ENCODE measurements at regions not wholly inside any gene's neighbourhood (a gene's known extent, or its start where the extent isn't known, plus 50 kb on each side); places are given as distances from the start of the nearest gene placed in this dataset.

DNA sequence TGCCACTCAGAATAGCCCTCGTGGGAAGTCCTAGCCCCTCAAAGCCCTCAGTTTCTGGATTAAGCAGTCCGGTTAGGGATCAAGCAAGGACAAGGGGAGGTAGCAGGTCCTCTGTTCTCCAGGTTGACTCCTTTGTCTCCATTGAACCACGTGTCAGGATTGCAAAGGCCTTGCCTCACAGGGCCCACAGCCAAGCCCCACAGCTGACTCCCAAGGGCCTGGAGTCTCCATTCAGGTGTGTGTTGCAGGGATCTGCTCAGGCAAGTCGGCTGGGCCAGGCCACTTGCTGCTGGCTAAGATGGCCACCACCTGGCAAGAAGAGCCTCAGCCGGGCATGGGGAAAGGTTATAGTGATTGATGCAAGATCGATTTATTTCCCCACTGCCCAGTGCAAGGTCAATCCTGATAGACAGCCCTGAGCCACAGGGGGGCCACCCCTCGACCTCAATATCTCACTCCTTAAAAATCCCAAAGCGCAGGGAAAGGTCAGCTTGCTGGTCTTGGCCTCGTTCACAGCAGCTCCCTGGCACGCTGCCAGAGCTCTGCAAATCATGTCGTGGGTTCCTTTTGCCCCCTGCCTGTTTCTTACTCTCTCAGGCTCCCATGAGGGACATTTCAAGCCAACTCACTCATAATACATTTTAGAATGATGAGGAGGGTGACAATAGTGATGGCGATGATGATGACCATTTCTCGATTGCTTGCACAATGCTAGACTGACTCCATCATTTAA, 75.9 kb downstream of the EDN3 start:
- peaks cover 8% of the 10 kb centered on the region; the same call in 1 of the 2 replicates for H3K27me3 ChIP-seq (ENCODE audit: insufficient read depth, low read length)
- H3K4me1 ChIP-seq (ENCODE audit: insufficient read depth, low read length) = no peaks in the 10 kb centered on the region
- H3K27ac ChIP-seq (ENCODE audit: low read length) = no peak overlapping the region
- no peak overlapping the region for H3K4me3 ChIP-seq (ENCODE audit: low read length)
- no peaks in the 10 kb centered on the region for H3K36me3 ChIP-seq (ENCODE audit: insufficient read depth, low read depth, low read length)
- no peak overlapping the region for H3K9ac ChIP-seq (ENCODE audit: low read depth, low read length)
- H3K9me3 ChIP-seq (ENCODE audit: insufficient read depth, low read depth, low read length) = no peaks in the 10 kb centered on the region

DNA sequence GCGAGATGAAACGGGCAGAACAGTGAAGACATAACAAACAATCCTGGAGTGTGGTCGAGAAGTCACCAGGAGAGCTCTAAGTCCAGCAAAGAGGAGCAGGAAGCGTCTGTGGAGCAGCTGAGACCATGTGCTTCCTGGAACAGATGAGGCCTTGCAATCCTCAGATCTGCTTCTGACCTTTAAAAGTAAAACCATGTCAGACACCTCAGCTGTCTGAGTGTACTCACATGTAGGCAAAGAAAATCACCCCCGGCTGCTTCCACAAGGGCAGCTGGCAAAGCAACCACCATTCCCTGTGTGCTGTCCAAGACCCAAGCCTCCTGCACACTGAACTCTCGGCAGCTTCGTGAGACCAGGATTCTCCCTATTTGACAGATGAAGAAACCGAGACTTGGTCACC, 76.6 kb downstream of the EDN3 start:
- Histone ChIP-seq H3K9me3 (ENCODE audit: insufficient read depth, low read depth, low read length) (no peaks in the 10 kb centered on the region), H3K9ac (ENCODE audit: low read depth, low read length) (no peak overlapping the region), H3K27ac (ENCODE audit: low read length) (no peak overlapping the region), H3K36me3 (ENCODE audit: insufficient read depth, low read depth, low read length) (no peaks in the 10 kb centered on the region), H3K27me3 (ENCODE audit: insufficient read depth, low read length) (peaks cover 8% of the 10 kb centered on the region; the same call in 1 of the 2 replicates), H3K4me1 (ENCODE audit: insufficient read depth, low read length) (no peaks in the 10 kb centered on the region), H3K4me3 (ENCODE audit: low read length) (no peak overlapping the region)

DNA sequence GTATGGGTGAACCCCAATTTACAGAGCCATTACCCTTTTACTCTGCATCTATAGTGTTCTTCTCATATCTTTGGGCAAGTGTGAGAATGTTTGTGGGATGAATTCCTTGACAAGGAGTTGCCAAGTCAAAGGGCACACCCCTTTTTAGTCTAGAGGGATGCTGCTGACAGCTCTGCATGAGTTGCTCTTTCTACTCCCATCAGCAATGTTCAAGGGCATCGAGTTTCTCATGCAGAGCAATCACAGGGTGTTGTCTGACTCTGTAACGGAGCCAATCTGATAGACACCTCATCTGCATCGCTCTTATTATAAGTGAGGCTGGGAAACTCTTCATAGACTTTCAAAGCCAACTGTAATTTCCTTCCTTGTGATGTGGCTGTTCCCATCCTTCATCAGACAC, 77.4 kb downstream of the EDN3 start:
- Histone ChIP-seq H3K4me3 (ENCODE audit: low read length) (no peak overlapping the region), H3K9me3 (ENCODE audit: insufficient read depth, low read depth, low read length) (no peaks in the 10 kb centered on the region), H3K9ac (ENCODE audit: low read depth, low read length) (no peak overlapping the region), H3K4me1 (ENCODE audit: insufficient read depth, low read length) (no peaks in the 10 kb centered on the region), H3K27me3 (ENCODE audit: insufficient read depth, low read length) (peaks cover 8% of the 10 kb centered on the region; the same call in 1 of the 2 replicates), H3K36me3 (ENCODE audit: insufficient read depth, low read depth, low read length) (no peaks in the 10 kb centered on the region), H3K27ac (ENCODE audit: low read length) (no peak overlapping the region)

DNA sequence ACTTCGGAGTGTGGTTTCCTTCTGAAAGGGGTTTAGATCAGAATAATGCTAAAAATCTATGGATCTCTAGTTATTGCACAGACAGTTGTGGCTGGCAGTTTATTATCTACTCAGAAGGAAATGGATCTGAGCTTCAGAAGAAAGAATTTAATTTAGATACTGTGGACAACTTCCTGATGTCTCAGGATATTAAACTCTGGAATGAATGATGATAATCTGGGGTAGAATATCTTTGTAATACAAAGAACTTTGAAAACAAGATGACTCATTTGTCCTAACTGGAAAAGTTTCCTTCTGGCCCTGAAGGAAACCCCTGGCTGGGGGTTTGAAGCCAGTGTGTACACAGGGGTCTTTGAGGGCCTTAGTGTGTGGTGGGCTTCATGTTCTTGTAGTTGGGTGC, 78.0 kb downstream of the EDN3 start:
- Histone ChIP-seq H3K36me3 (ENCODE audit: insufficient read depth, low read depth, low read length) (no peaks in the 10 kb centered on the region), H3K4me1 (ENCODE audit: insufficient read depth, low read length) (no peaks in the 10 kb centered on the region), H3K9me3 (ENCODE audit: insufficient read depth, low read depth, low read length) (no peaks in the 10 kb centered on the region), H3K9ac (ENCODE audit: low read depth, low read length) (no peak overlapping the region), H3K27ac (ENCODE audit: low read length) (no peak overlapping the region), H3K4me3 (ENCODE audit: low read length) (no peak overlapping the region), H3K27me3 (ENCODE audit: insufficient read depth, low read length) (peaks cover 4% of the 10 kb centered on the region; the same call in 1 of the 2 replicates)

DNA sequence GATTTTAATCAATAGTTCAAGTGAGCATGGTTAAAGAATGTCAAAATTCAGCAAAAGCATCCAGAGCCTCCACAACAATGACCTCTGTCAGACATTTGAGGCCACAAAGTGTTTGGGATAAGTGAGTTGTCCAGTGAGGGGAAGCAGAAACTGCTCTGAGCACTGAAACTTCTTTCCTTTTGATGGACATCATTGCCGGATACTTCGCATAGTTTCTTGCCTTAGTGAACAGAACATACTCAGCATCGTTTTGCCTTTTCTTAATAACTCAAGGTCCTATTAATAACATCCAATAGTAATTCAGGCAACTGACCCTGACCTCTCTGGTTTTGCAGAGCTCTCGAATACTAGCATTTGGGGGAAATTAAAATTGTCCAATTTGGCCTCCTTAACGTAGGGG, 78.6 kb downstream of the EDN3 start:
- Histone ChIP-seq H3K27me3 (ENCODE audit: insufficient read depth, low read length) (0 out of 2 replicates have a peak, but pooled peaks cover 3% of the 10 kb centered on the region), H3K4me1 (ENCODE audit: insufficient read depth, low read length) (no peaks in the 10 kb centered on the region), H3K4me3 (ENCODE audit: low read length) (no peak overlapping the region), H3K9me3 (ENCODE audit: insufficient read depth, low read depth, low read length) (no peaks in the 10 kb centered on the region), H3K27ac (ENCODE audit: low read length) (no peak overlapping the region), H3K36me3 (ENCODE audit: insufficient read depth, low read depth, low read length) (no peaks in the 10 kb centered on the region), H3K9ac (ENCODE audit: low read depth, low read length) (no peak overlapping the region)

DNA sequence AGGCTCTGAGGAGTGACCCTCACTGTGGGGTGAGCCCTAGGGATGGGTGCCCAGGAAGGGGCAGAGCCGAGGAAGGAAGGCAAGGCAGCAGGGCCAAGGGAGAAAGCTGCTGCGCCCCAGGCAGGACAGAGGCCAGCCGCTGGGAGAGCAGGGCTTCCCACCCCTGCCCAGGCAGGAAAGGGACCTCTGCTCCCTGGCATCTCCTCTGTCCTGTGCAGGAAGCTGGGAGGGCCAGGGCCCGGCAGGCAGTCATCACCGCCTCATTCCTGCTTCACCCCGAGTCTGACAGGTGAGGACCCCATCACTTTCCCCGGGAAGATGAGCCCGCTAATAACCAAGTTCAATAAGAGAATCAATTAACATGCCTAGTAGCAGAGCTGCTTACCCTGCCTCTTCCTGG, 81.3 kb downstream of the EDN3 start:
- H3K4me3 ChIP-seq (ENCODE audit: low read length) = no peak overlapping the region
- no peak overlapping the region for H3K27ac ChIP-seq (ENCODE audit: low read length)
- H3K36me3 ChIP-seq (ENCODE audit: insufficient read depth, low read depth, low read length) = no peaks in the 10 kb centered on the region
- peaks cover 19% of the 10 kb centered on the region for H3K27me3 ChIP-seq (ENCODE audit: insufficient read depth, low read length)
- no peaks in the 10 kb centered on the region for H3K9me3 ChIP-seq (ENCODE audit: insufficient read depth, low read depth, low read length)
- no peaks in the 10 kb centered on the region for H3K4me1 ChIP-seq (ENCODE audit: insufficient read depth, low read length)
- no peak overlapping the region for H3K9ac ChIP-seq (ENCODE audit: low read depth, low read length)

DNA sequence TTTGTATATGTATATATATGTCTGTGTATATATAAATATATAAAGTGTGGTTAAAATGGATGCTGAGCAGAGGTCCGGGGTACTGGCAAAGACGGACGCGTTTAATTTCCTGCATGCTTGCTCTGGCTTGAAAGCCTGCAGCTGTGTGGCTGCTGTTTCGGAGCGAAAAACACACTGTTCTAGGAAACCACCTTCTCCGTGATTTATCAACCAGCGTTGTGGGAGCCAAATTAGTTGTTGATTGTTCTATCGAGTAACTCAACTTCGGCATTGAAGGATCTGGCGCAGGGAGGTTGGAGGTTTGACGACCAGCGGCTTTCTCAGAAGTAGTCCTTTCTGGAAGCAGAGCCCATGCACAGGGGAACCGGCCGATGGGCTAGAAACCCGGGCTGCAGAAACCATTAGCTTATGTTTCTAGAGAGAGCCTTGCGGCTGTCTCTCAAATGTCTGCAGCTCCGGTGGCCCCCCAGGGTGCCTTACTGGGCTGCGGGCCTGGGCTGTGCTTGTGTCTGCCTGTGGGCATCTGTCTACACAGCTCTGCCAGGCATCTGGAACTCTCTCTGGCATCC, 81.8 kb downstream of the EDN3 start:
- H3K27ac ChIP-seq (ENCODE audit: low read length) = no peak overlapping the region
- H3K27me3 ChIP-seq (ENCODE audit: insufficient read depth, low read length) = peaks cover 20% of the 10 kb centered on the region
- H3K9ac ChIP-seq (ENCODE audit: low read depth, low read length) = no peak overlapping the region
- no peak overlapping the region for H3K4me3 ChIP-seq (ENCODE audit: low read length)
- H3K36me3 ChIP-seq (ENCODE audit: insufficient read depth, low read depth, low read length) = no peaks in the 10 kb centered on the region
- H3K9me3 ChIP-seq (ENCODE audit: insufficient read depth, low read depth, low read length) = no peaks in the 10 kb centered on the region
- no peaks in the 10 kb centered on the region for H3K4me1 ChIP-seq (ENCODE audit: insufficient read depth, low read length)

DNA sequence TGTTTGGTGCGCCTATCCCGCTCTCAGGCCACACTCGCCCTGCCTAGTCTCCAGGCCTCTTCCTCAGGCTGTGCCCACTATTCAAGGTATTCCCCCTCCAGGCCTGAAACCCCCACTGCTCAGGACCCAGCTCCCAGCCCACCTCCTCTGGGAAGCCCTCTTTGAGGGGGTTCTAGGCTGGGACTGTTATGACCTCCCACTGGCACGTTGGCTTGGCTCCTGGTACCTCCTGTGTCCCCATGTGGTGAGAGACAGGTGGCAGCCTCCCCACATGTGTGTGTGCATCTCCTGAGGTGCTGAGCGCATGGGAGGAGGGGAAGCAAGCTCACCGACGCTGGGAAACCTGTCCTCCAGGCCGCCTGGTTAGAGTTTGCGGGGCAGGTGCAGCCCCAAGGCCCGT, 82.5 kb downstream of the EDN3 start:
- Histone ChIP-seq H3K27me3 (ENCODE audit: insufficient read depth, low read length) (peaks cover 17% of the 10 kb centered on the region), H3K36me3 (ENCODE audit: insufficient read depth, low read depth, low read length) (no peaks in the 10 kb centered on the region), H3K4me1 (ENCODE audit: insufficient read depth, low read length) (no peaks in the 10 kb centered on the region), H3K4me3 (ENCODE audit: low read length) (no peak overlapping the region), H3K9me3 (ENCODE audit: insufficient read depth, low read depth, low read length) (no peaks in the 10 kb centered on the region), H3K9ac (ENCODE audit: low read depth, low read length) (no peak overlapping the region), H3K27ac (ENCODE audit: low read length) (no peak overlapping the region)

DNA sequence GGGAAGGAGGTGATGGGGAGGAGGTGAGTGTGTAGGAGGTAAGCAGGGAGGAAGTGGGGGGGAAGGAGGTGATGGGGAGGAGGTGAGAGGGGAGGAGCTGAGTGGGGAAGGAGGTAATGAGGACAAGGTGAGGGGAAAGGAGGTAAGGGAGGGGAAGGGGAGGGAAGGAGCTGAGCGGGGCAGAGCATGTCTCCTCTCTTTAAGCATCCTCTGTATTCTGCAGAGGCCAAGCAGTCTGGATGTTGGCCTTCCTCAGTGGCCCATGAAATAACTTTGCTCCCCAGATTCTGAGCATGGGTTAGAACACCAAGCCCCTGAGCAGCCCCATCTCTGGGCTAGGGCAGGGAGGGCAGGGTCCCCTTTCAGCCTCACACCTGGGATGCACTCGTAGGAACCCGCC, 84.6 kb downstream of the EDN3 start:
- peaks cover 17% of the 10 kb centered on the region for H3K27me3 ChIP-seq (ENCODE audit: insufficient read depth, low read length)
- no peaks in the 10 kb centered on the region for H3K9me3 ChIP-seq (ENCODE audit: insufficient read depth, low read depth, low read length)
- H3K27ac ChIP-seq (ENCODE audit: low read length) = no peak overlapping the region
- no peaks in the 10 kb centered on the region for H3K36me3 ChIP-seq (ENCODE audit: insufficient read depth, low read depth, low read length)
- no peak overlapping the region for H3K9ac ChIP-seq (ENCODE audit: low read depth, low read length)
- H3K4me1 ChIP-seq (ENCODE audit: insufficient read depth, low read length) = no peaks in the 10 kb centered on the region
- H3K4me3 ChIP-seq (ENCODE audit: low read length) = no peak overlapping the region

DNA sequence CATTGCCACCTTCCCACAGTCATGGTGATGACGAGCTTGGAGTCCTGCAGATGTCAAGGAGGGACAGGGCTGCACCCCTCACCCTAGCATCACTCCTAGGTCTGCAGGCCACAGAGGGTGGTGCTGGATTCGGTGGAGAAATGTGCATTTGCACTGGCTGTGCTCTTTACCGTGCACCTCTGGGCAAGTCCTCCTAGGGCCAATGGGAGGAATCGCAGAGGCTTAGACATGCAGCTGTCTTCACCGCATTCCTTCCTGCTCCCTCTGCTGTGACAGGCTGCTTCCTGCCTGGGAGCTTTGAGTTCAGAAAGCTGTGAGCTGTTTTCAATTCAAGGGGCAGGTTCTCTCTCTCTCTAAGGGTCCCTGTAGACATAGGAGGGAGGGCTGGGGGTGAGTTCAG, 85.1 kb downstream of the EDN3 start:
- no peaks in the 10 kb centered on the region for H3K4me1 ChIP-seq (ENCODE audit: insufficient read depth, low read length)
- H3K4me3 ChIP-seq (ENCODE audit: low read length) = no peak overlapping the region
- peaks cover 17% of the 10 kb centered on the region for H3K27me3 ChIP-seq (ENCODE audit: insufficient read depth, low read length)
- H3K27ac ChIP-seq (ENCODE audit: low read length) = no peak overlapping the region
- H3K36me3 ChIP-seq (ENCODE audit: insufficient read depth, low read depth, low read length) = no peaks in the 10 kb centered on the region
- no peaks in the 10 kb centered on the region for H3K9me3 ChIP-seq (ENCODE audit: insufficient read depth, low read depth, low read length)
- no peak overlapping the region for H3K9ac ChIP-seq (ENCODE audit: low read depth, low read length)

DNA sequence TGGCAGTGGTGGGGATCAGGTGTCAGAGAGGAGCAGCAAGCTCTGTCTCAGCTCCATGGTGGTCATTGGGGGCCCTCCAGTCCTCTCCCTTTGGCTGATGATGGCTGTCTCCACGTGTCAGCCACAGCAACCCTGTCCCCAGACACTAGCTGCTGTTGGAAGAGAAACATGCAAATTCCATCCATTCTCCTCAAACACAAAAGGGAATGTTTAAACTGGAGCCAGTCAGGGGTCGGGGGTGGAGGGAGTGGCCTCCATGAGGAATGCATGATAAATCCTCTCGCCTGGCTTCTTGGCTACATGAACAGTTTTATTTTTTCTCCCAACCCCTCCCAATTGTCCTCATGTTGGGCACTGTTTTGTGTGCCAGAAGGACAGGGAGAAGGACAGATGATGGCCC, 86.4 kb downstream of the EDN3 start:
- no peak overlapping the region for H3K9ac ChIP-seq (ENCODE audit: low read depth, low read length)
- no peaks in the 10 kb centered on the region for H3K9me3 ChIP-seq (ENCODE audit: insufficient read depth, low read depth, low read length)
- no peaks in the 10 kb centered on the region for H3K4me1 ChIP-seq (ENCODE audit: insufficient read depth, low read length)
- H3K4me3 ChIP-seq (ENCODE audit: low read length) = no peak overlapping the region
- peaks cover 17% of the 10 kb centered on the region for H3K27me3 ChIP-seq (ENCODE audit: insufficient read depth, low read length)
- no peak overlapping the region for H3K27ac ChIP-seq (ENCODE audit: low read length)
- H3K36me3 ChIP-seq (ENCODE audit: insufficient read depth, low read depth, low read length) = no peaks in the 10 kb centered on the region

DNA sequence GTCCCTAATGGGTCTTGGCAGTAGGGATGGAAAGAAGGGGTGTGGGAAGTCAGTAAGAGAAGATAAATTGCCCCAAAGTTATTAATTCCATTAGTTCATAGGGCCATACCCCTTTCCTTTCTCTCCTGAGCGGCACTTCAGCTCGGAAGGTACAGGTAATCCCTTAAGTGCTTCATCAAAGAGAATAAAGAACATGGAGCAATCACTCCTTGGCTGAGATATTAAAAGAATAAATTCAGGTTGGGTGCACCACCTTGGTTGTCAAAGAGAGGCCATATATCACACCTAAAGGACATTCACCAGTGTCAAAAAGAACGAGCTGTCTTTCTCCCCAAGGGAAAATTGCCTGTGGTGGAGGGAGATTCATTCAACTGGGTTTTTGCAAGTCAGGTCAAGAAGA, 87.5 kb downstream of the EDN3 start:
- no peak overlapping the region for H3K9ac ChIP-seq (ENCODE audit: low read depth, low read length)
- peaks cover 17% of the 10 kb centered on the region for H3K27me3 ChIP-seq (ENCODE audit: insufficient read depth, low read length)
- H3K36me3 ChIP-seq (ENCODE audit: insufficient read depth, low read depth, low read length) = no peaks in the 10 kb centered on the region
- no peaks in the 10 kb centered on the region for H3K4me1 ChIP-seq (ENCODE audit: insufficient read depth, low read length)
- no peaks in the 10 kb centered on the region for H3K9me3 ChIP-seq (ENCODE audit: insufficient read depth, low read depth, low read length)
- no peak overlapping the region for H3K27ac ChIP-seq (ENCODE audit: low read length)
- no peak overlapping the region for H3K4me3 ChIP-seq (ENCODE audit: low read length)

Data from iPS-20b (cell line).